Uterus (tissue), 2 donors: ENCODE measurements at regions not wholly inside any gene's neighbourhood (a gene's known extent, or its start where the extent isn't known, plus 50 kb on each side); places are given as distances from the start of the nearest gene placed in this dataset.

Experiments
- CTCF ChIP-seq, 4 experiments: fragments of 200-600 bp in 2 of 4; fragments of 450-650 bp in 2 of 4; sonication (generic) in 2 of 4; IDR thresholded peaks; one replicate each; pipeline ENCODE4 v1.5.1; 2016 to 2019; ENCODE audit warnings: antibody characterized with exemption in 4 of 4, mild to moderate bottlenecking in 2 of 4, moderate library complexity in 1 of 4
- POLR2A ChIP-seq, 2 donors: fragments of 450-650 bp; IDR thresholded peaks; one replicate each; pipeline ENCODE4 v1.6.1; 2016; ENCODE audit warnings: antibody characterized with exemption in 2 of 2, mild to moderate bottlenecking in 1 of 2, moderate library complexity in 1 of 2

GRCh38 chr17:33396818-33397217 lies 103.7 kb upstream of the ASIC2 start:
- TF ChIP-seq CTCF (IDR thresholded peaks at IDR 0.05): no peak
- TF ChIP-seq POLR2A (IDR thresholded peaks at IDR 0.05): no peak
